BLaER1 (cell line): ENCODE measurements at regions not wholly inside any gene's neighbourhood (a gene's known extent, or its start where the extent isn't known, plus 50 kb on each side); places are given as distances from the start of the nearest gene placed in this dataset.

Experiments used
- H3K27ac ChIP-seq: shearing (Covaris generic); formaldehyde crosslinking; 2 replicates; pipeline ENCODE4 v1.8.1; 2022
- H3K27me3 ChIP-seq: shearing (Covaris generic); formaldehyde crosslinking; 2 replicates; pipeline ENCODE4 v1.8.1; 2022
- H3K36me3 ChIP-seq: shearing (Covaris generic); formaldehyde crosslinking; 2 replicates; pipeline ENCODE4 v1.8.1; 2022
- H3K4me1 ChIP-seq: shearing (Covaris generic); formaldehyde crosslinking; 2 replicates; pipeline ENCODE4 v1.8.1; 2022
- H3K4me2 ChIP-seq: shearing (Covaris generic); formaldehyde crosslinking; 2 replicates; pipeline ENCODE4 v1.8.1; 2022
- H3K4me3 ChIP-seq: shearing (Covaris generic); formaldehyde crosslinking; 2 replicates; pipeline ENCODE4 v1.8.1; 2022
- H3K9ac ChIP-seq: shearing (Covaris generic); formaldehyde crosslinking; 2 replicates; pipeline ENCODE4 v1.8.1; 2022
- H3K9me3 ChIP-seq: shearing (Covaris generic); formaldehyde crosslinking; 2 replicates; pipeline ENCODE4 v1.8.1; 2022
- H4K20me1 ChIP-seq: shearing (Covaris generic); formaldehyde crosslinking; 2 replicates; pipeline ENCODE4 v1.8.1; 2022
- Cebpa-rat ChIP-seq: shearing (Covaris generic); IDR thresholded peaks from 2 replicates; pipeline ENCODE4 v1.8.1; 2022

DNA sequence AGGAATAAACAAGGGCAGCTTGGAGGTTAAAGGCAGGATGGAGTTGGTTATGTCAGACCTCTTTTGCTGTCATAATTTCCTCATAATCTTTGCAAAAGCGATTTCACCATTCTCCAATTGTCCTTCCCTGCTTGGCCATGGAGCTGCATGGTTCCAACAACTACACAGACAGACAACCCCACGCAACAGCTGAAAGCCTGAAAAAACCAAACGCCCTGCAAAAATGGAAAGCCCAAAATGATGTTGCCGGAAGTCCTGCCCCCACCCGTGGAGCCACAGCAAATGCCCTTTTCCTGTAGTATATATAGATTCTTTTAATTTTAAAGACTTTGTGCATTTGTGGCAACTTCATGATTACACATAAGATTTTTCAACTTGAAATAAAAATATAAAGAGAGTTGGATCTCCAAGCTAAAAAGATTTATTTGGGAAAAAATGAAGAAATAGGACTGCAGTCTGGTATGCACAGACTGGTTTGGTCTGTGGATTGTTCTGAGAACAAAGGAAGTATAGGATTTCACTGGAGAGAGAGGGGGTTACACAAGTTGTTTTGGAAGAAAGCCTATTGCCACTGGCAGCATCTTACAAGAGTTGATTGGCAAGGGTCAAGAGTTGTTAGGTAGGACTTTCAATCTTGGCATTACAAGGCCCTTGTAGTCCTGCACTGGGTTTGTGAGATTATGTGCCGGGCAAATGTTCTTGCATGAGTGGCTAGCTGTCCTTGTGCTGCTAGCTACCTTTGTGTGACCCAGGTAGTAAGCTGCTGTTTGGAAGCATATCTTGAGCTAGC, 190.0 kb downstream of the C6orf118 start:
- peaks cover 7% of the 10 kb centered on the region for H3K9me3 ChIP-seq
- no peak overlapping the region for H3K27ac ChIP-seq

DNA sequence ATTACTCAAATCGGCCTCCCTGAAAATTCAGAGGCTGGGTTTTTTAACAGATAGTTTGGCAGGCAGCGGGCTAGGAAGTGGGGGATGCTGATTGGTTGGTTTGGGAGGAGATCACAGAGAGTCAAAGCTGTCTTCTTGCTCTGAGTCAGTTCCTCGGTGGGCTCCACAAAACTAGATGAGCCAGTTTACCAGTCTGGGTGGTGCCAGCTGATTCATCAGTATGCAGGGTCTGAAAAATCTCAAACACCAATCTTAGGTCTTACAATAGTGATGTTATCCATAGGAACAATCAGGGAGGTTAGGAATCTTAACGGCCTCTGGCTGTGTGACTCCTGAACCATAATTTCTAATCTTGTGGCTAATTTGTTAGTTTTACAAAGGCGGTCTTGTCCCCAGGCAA, 190.7 kb downstream of the C6orf118 start:
- Histone ChIP-seq H3K9ac (no peak overlapping the region), H3K27ac (no peak overlapping the region), H4K20me1 (no peaks in the 10 kb centered on the region), H3K4me2 (no peak overlapping the region), H3K36me3 (no peaks in the 10 kb centered on the region), H3K27me3 (no peaks in the 10 kb centered on the region), H3K9me3 (peaks cover 14% of the 10 kb centered on the region), H3K4me3 (no peak overlapping the region), H3K4me1 (no peaks in the 10 kb centered on the region)
- TF ChIP-seq Cebpa-rat = no peak

More for the DNA sequence above, 190.0 kb downstream of the C6orf118 start:
- H3K4me1 ChIP-seq = no peaks in the 10 kb centered on the region
- H3K9ac ChIP-seq = no peak overlapping the region
- H3K4me2 ChIP-seq = no peak overlapping the region
- no peaks in the 10 kb centered on the region for H4K20me1 ChIP-seq
- no peak overlapping the region for H3K4me3 ChIP-seq
- no peaks in the 10 kb centered on the region for H3K27me3 ChIP-seq
- TF ChIP-seq Cebpa-rat = no peak
- H3K36me3 ChIP-seq = no peaks in the 10 kb centered on the region

- Histone ChIP-seq H3K4me3 (no peak overlapping the region), H3K4me1 (no peaks in the 10 kb centered on the region), H3K9me3 (peaks cover 15% of the 10 kb centered on the region), H4K20me1 (no peaks in the 10 kb centered on the region), H3K27ac (no peak overlapping the region), H3K4me2 (no peak overlapping the region), H3K9ac (no peak overlapping the region), H3K27me3 (no peaks in the 10 kb centered on the region), H3K36me3 (no peaks in the 10 kb centered on the region)
- TF ChIP-seq Cebpa-rat = no peak
These were observed 191.6 kb downstream of the C6orf118 start for GRCh38 chr6:165117806-165118205.

DNA sequence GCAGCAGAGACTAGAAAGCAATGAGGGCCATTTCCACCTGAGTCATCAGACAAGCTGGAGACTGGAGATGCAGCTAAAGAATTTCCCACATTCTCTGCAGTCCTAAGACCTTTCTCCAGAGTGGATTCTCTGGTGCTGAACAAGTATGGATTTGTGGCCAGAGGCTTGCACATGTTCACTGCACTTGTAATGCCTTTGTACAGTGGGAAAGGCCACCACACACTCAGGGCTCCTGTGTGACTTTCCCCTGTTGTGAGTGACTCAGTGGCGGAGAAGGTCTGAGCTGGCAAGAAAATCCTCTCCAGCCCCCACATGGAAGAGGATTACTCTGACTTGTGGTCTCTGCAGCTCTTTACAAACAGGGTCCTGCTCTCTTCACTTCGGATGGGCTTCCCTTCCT, 192.3 kb downstream of the C6orf118 start:
- peaks cover 10% of the 10 kb centered on the region for H3K9me3 ChIP-seq
- H3K4me3 ChIP-seq = no peak overlapping the region
- H3K4me1 ChIP-seq = no peaks in the 10 kb centered on the region
- no peak for TF ChIP-seq Cebpa-rat
- no peaks in the 10 kb centered on the region for H3K27me3 ChIP-seq
- H3K27ac ChIP-seq = no peak overlapping the region
- no peak overlapping the region for H3K4me2 ChIP-seq
- no peaks in the 10 kb centered on the region for H4K20me1 ChIP-seq
- no peak overlapping the region for H3K9ac ChIP-seq
- H3K36me3 ChIP-seq = no peaks in the 10 kb centered on the region

GRCh38 chr6:165110860-165111259, 198.5 kb downstream of the C6orf118 start:
- no peak overlapping the region for H3K27ac ChIP-seq
- H3K9ac ChIP-seq = no peak overlapping the region
- peaks cover 10% of the 10 kb centered on the region for H3K9me3 ChIP-seq
- no peak overlapping the region for H3K4me3 ChIP-seq
- H3K4me2 ChIP-seq = no peak overlapping the region
- H3K36me3 ChIP-seq = no peaks in the 10 kb centered on the region
- H3K27me3 ChIP-seq = no peaks in the 10 kb centered on the region
- no peak for TF ChIP-seq Cebpa-rat
- no peaks in the 10 kb centered on the region for H4K20me1 ChIP-seq
- H3K4me1 ChIP-seq = no peaks in the 10 kb centered on the region

DNA sequence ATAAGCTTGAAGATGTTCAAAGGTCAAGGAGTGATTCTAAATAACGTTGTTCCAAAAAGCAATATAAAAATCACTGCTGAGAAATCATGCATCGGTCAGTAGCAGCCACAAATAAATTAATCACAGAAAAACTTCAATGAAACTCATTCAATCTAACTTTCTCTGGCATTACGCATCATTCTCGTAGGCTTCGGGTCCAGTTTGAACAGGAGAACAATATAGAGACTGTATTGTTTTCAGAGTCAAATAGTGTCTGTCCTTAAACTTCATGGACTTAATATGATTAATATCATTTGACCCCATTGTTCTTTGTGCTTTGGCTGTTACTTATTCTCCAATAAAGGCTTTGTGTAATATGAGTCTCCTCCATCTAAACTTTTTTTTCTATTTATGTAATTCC, 200.4 kb downstream of the C6orf118 start:
- Histone ChIP-seq H3K27ac (no peak overlapping the region), H3K27me3 (no peaks in the 10 kb centered on the region)

DNA sequence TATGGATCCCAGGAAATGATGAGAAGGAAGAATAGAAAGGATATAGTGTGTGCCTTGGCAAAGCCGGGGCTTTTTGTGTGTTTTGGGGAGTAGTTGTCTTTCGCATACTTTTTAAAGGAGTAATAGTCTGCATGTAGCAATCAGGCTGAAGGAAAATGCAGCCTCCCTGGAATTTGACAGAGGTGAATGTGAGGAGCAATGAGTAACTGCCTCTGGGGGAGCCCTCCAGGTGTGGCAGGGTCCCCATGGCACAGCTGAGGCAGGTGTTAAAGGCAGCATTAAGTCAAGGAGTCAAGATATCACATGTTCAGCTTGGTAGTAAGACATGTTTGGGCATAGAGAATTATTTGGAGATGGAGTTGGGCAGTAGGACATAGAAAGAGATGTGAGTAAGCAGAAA, 203.1 kb downstream of the C6orf118 start:
- Histone ChIP-seq H3K27me3 (no peaks in the 10 kb centered on the region), H3K9ac (no peak overlapping the region), H3K36me3 (no peaks in the 10 kb centered on the region), H3K4me1 (no peaks in the 10 kb centered on the region), H3K4me2 (no peak overlapping the region), H3K9me3 (no peaks in the 10 kb centered on the region), H3K27ac (no peak overlapping the region), H3K4me3 (no peak overlapping the region), H4K20me1 (no peaks in the 10 kb centered on the region)
- TF ChIP-seq Cebpa-rat = no peak

More for the DNA sequence above, 200.4 kb downstream of the C6orf118 start:
- H4K20me1 ChIP-seq = no peaks in the 10 kb centered on the region
- no peaks in the 10 kb centered on the region for H3K4me1 ChIP-seq
- no peak overlapping the region for H3K4me3 ChIP-seq
- no peak overlapping the region for H3K9ac ChIP-seq
- H3K36me3 ChIP-seq = no peaks in the 10 kb centered on the region
- no peak for TF ChIP-seq Cebpa-rat
- H3K4me2 ChIP-seq = no peak overlapping the region
- peaks cover 5% of the 10 kb centered on the region; the same call in 1 of the 2 replicates for H3K9me3 ChIP-seq

DNA sequence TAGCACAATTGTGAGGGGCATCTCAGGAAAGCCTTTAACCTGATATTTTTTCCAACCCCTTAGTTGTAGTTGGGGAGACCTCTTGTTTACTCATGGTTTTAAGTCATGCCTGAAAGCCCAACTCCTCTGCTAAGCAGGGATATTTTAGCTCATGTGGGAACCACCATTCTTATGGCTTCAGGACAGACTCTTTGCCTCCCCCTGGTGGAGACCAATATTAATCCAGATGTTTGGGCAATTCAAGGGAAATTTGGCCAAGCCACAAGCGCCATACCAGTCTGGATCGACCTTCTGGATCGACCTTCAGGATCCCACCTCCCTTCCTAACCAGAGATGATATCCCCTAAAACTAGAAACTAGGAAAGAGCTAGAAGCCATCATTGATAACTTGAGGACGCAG, 211.2 kb downstream of the C6orf118 start:
- no peaks in the 10 kb centered on the region for H3K36me3 ChIP-seq
- H3K4me3 ChIP-seq = no peak overlapping the region
- H3K9ac ChIP-seq = no peak overlapping the region
- no peaks in the 10 kb centered on the region for H3K4me1 ChIP-seq
- H3K4me2 ChIP-seq = no peak overlapping the region
- peaks cover 19% of the 10 kb centered on the region for H3K9me3 ChIP-seq
- no peaks in the 10 kb centered on the region for H4K20me1 ChIP-seq
- no peak overlapping the region for H3K27ac ChIP-seq
- TF ChIP-seq Cebpa-rat = no peak
- H3K27me3 ChIP-seq = no peaks in the 10 kb centered on the region

DNA sequence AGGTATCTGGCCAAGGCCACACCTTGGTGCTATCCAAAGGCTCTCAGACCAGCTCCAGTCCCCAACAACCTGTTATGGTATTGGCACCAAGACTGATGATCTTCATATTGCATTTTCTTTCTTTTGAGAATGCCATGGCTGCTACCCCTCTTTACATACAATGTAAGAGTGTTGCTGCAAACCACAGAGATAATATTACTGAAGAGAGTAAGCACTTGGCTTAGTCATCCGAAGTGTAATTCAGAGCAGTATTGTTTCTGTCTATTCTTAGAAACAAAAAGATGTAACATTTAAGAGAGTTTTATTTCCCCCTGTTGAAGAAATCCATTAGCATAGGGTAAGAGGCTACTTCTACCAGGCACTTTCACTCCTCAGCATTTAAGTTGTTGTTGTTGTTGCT, 212.5 kb downstream of the C6orf118 start:
- no peak overlapping the region for H3K4me2 ChIP-seq
- no peaks in the 10 kb centered on the region for H3K27me3 ChIP-seq
- no peak overlapping the region for H3K4me3 ChIP-seq
- TF ChIP-seq Cebpa-rat = no peak
- no peak overlapping the region for H3K9ac ChIP-seq
- no peaks in the 10 kb centered on the region for H4K20me1 ChIP-seq
- H3K9me3 ChIP-seq = peaks cover 25% of the 10 kb centered on the region
- no peaks in the 10 kb centered on the region for H3K36me3 ChIP-seq
- no peak overlapping the region for H3K27ac ChIP-seq
- no peaks in the 10 kb centered on the region for H3K4me1 ChIP-seq

DNA sequence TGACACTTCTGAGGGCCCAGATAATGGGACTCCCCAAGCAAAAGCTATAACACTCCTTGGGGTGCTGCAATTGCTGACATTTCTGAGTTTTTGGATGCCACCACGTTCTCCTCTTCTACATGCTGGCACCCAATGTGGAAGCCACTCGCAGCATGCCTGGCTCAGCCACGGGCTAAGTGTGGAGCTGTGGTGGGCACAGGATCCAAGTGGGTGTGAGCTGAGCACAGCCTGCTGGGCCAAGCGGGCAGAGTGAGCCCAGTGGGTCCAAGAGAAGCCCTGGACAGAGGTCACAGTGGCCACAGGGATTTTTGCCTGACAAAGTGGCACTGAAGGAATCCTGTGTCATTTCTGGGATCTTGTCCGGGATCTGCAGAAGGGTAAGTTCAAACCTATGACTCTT, 213.2 kb downstream of the C6orf118 start:
- no peak overlapping the region for H3K4me2 ChIP-seq
- no peaks in the 10 kb centered on the region for H4K20me1 ChIP-seq
- H3K36me3 ChIP-seq = no peaks in the 10 kb centered on the region
- H3K4me1 ChIP-seq = no peaks in the 10 kb centered on the region
- no peak overlapping the region for H3K9ac ChIP-seq
- no peaks in the 10 kb centered on the region for H3K27me3 ChIP-seq
- TF ChIP-seq Cebpa-rat = no peak
- peaks cover 25% of the 10 kb centered on the region for H3K9me3 ChIP-seq
- no peak overlapping the region for H3K4me3 ChIP-seq
- no peak overlapping the region for H3K27ac ChIP-seq
